ENCODE measurements at regions not wholly inside any gene's neighbourhood (a gene's known extent, or its start where the extent isn't known, plus 50 kb on each side); places are given as distances from the start of the nearest gene placed in this dataset.
A peak's percentile ranks its signal among the peaks of the same experiment; 100 is the strongest.

DNA sequence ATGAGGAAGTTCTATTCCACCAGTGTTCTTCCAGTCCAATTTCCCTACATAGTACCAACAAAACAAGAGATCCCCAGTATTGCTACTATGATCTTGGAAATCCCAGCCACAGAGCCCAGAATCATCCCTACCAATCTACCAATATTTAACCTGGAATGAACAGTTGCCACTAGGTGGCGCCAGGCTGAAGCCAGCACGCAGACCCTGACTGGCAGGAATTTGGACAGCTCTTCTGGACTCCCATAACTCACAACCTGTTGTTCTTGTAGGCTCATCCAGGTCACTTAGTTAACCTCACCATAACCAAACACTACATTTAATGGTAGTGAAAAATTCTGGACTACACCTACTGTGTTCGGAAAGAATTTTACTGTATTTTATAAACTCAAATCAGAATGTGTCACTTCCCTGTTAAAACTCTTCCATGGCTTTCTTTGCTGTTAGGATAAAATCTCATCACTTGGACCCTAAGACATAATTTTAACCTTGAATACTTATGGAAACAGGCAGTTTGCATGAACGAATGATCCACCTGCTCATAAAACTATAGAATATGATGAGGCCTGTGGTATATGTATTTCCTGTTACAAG lies 59.8 kb upstream of the SLC38A11 start:
- TF ChIP-seq EGR1 (IDR thresholded peaks at IDR 0.05), result no peak
- TF ChIP-seq TCF12 (IDR thresholded peaks at IDR 0.05; ENCODE audit: low read depth), result no peak
- no peak for TF ChIP-seq EP300 (IDR thresholded peaks at IDR 0.05; ENCODE audit: borderline replicate concordance)
- no peak for TF ChIP-seq CREB1 (IDR thresholded peaks at IDR 0.05; ENCODE audit: low read depth)
- no peak for TF ChIP-seq TAF1 (IDR thresholded peaks at IDR 0.05; ENCODE audit: low read depth)
- peak; percentile 76 for TF ChIP-seq RAD21 (IDR thresholded peaks at IDR 0.05; ENCODE audit: low read depth)

Data from Ishikawa (cell line).